ENCODE measurements at regions not wholly inside any gene's neighbourhood (a gene's known extent, or its start where the extent isn't known, plus 50 kb on each side); places are given as distances from the start of the nearest gene placed in this dataset.

DNA sequence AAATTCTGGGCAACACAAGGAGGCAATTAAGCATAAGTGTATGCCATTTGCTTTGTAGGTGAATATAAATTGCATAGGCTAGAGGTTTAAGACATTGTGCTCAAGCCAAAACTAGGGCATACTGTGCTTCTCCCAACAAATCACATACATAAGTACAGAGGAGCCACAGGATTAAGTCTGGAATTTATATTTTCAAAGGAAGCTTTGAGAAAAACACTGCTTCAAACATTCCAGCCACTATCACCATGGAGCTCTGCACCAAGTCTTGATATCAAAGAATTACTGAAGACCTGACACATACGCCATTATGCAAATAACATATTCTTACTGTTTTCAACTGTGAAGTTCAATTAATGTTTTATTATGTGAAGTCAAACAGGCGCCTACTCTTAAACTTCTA lies 119.4 kb upstream of the NPHP3 start:
- TF ChIP-seq POLR2A (IDR thresholded peaks at IDR 0.05) (no peak), POLR2AphosphoS5 (IDR thresholded peaks at IDR 0.05) (no peak), EP300 (IDR thresholded peaks at IDR 0.05) (no peak)
- TF ChIP-seq, protein P1, sequence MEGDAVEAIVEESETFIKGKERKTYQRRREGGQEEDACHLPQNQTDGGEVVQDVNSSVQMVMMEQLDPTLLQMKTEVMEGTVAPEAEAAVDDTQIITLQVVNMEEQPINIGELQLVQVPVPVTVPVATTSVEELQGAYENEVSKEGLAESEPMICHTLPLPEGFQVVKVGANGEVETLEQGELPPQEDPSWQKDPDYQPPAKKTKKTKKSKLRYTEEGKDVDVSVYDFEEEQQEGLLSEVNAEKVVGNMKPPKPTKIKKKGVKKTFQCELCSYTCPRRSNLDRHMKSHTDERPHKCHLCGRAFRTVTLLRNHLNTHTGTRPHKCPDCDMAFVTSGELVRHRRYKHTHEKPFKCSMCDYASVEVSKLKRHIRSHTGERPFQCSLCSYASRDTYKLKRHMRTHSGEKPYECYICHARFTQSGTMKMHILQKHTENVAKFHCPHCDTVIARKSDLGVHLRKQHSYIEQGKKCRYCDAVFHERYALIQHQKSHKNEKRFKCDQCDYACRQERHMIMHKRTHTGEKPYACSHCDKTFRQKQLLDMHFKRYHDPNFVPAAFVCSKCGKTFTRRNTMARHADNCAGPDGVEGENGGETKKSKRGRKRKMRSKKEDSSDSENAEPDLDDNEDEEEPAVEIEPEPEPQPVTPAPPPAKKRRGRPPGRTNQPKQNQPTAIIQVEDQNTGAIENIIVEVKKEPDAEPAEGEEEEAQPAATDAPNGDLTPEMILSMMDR (IDR thresholded peaks at IDR 0.05) = no peak

All from sigmoid colon (tissue), 4 donors.